ENCODE measurements at regions not wholly inside any gene's neighbourhood (a gene's known extent, or its start where the extent isn't known, plus 50 kb on each side); places are given as distances from the start of the nearest gene placed in this dataset.

DNA sequence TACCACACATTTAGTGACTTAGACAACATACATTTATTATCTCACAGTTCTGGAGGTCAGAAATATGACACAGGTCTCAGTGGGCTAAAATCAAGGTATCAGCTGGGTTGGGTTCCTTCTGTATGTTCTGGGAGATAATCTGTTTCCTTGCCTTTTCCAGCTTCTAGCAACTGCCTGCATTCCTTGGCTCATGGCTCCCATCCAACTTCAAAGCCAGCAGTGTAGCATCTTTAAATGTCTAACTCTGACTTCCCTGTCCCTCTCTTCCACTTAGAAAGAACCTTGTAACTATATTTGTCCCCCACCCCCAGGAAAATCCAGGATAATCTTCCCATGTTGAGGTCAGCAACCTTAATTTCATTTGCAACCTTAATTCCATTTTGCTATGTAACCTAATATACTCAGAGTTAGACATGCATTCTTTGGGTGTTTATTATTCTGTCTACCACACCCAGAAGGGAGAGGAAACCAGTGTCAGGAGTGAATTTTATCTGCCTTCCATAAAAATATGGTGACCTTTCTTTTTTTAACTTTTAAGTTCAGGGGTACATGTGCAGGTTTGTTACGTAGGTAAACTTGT, 57.3 kb upstream of the SMIM30 start:
- no peak for DNase-seq (ENCODE audit: low read depth in 2 of 2, low spot score in 1 of 2)

DNA sequence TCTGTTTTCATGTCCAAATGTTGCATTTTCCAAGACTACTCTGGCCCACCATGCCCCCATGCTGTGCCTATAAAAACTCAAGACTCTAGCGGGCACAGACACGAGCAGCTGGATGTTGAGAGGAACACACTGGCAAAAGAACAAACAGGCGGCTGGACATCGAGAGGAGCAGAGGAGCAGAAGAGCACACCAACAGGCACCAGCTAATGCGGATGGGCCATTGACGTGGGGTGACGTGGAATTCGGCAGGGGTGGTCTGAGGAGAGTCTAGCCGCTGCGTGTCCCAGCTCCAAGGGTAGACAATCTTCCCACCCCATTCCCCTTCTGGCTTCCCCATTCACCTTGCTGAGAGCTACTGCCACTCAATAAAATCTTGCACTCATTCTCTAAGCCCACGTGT, 54.4 kb upstream of the SMIM30 start:
- DNase-seq (ENCODE audit: low read depth in 2 of 2, low spot score in 1 of 2): no peak

DNA sequence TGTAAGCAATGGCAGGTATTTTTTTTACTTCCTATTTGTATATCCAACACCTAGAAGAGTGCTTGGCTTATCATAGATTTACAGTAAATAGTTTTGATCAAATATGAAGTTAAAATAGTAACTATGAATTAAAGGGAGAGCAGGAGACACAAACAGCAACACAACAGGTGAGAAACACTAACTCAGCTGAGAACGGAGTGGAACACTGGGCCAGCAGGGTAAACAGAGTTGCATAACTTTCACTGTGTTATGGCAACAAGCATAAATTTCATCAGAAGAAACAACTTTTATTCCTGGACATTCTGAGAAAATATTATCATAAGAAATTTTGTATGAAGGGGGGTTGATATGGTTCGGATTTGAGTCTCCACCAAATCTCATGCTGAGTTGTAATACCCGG, 52.2 kb upstream of the SMIM30 start:
- DNase-seq (ENCODE audit: low read depth in 2 of 2, low spot score in 1 of 2): no peak
